A673 (cell line): ENCODE measurements at regions not wholly inside any gene's neighbourhood (a gene's known extent, or its start where the extent isn't known, plus 50 kb on each side); places are given as distances from the start of the nearest gene placed in this dataset.

Experiments used
- CTCF ChIP-seq: fragments of 300-800, 200-600 bp; sonication (generic); conservative IDR thresholded peaks from 2 replicates; pipeline ENCODE4 v1.5.1; 2017; ENCODE audit warnings: low read depth, mild to moderate bottlenecking, antibody characterized with exemption, low read length, moderate library complexity, mixed read lengths
- EZH2 ChIP-seq: fragments of 200-600 bp; sonication (generic); IDR thresholded peaks from 2 replicates; pipeline ENCODE4 v1.6.1; 2017; ENCODE audit warnings: borderline replicate concordance, low read depth, mild to moderate bottlenecking, mixed read lengths, antibody characterized with exemption, low read length; ENCODE audit not compliant: poor library complexity, severe bottlenecking

DNA sequence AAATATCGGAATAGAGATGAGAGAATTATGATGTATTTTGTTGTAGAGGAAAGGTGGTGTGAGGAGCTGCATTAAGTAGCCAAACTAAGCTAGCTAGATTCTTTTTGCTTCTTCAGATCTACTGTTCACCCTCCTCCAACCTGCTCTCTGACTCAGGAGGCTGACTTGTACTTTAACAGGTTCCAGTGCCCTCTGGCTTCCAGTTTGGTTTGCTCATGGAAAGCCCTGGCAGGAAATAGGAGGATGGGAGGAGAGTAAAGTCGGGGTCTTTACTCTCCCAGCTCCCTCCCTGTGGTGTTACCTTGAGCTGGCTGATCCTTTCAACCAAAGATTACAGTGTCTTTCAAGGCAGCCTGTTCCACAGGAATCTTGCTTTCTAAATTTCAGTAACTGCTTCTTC is 277.0 kb upstream of the EDA2R start:
- TF ChIP-seq EZH2: no peak
- no peak for TF ChIP-seq CTCF
